ENCODE measurements at regions not wholly inside any gene's neighbourhood (a gene's known extent, or its start where the extent isn't known, plus 50 kb on each side); places are given as distances from the start of the nearest gene placed in this dataset.

GRCh38 chr9:75599126-75599525, 291.3 kb upstream of the PCSK5 start:
- H3K27me3 ChIP-seq (ENCODE audit: control insufficient read depth, insufficient read depth, low read length), result no peaks in the 10 kb centered on the region
- DNase-seq (ENCODE audit: low read depth, low spot score), result no peak
- H3K4me3 ChIP-seq (ENCODE audit: low read depth, low read length), result no peak overlapping the region
- no peak overlapping the region for H3K27ac ChIP-seq (ENCODE audit: low read depth, low read length)
- ChIA-PET CTCF (no interaction called here), POLR2A (no interaction called here)
- no peak for TF ChIP-seq CTCF (IDR thresholded peaks at IDR 0.05; ENCODE audit: low read depth, low read length)
- H3K9me3 ChIP-seq (ENCODE audit: control insufficient read depth, insufficient read depth, low read length), result peaks cover 2% of the 10 kb centered on the region; the same call in 1 of the 2 replicates

- H3K4me3 ChIP-seq (ENCODE audit: low read depth, low read length), result no peak overlapping the region
- H3K9me3 ChIP-seq (ENCODE audit: control insufficient read depth, insufficient read depth, low read length), result peaks cover 4% of the 10 kb centered on the region; the same call in 1 of the 2 replicates
- TF ChIP-seq CTCF (IDR thresholded peaks at IDR 0.05; ENCODE audit: low read depth, low read length), result no peak
- no peak overlapping the region for H3K27ac ChIP-seq (ENCODE audit: low read depth, low read length)
- no peak for DNase-seq (ENCODE audit: low read depth, low spot score)
- POLR2A ChIA-PET, result no interaction called here
- H3K27me3 ChIP-seq (ENCODE audit: control insufficient read depth, insufficient read depth, low read length), result no peaks in the 10 kb centered on the region
- CTCF ChIA-PET, result no interaction called here
Measured at GRCh38 chr9:75601280-75601679, 289.2 kb upstream of the PCSK5 start.

GRCh38 chr9:75602060-75602459, 288.4 kb upstream of the PCSK5 start:
- no peak for DNase-seq (ENCODE audit: low read depth, low spot score)
- Histone ChIP-seq H3K4me3 (ENCODE audit: low read depth, low read length) (no peak overlapping the region), H3K27ac (ENCODE audit: low read depth, low read length) (no peak overlapping the region), H3K9me3 (ENCODE audit: control insufficient read depth, insufficient read depth, low read length) (peaks cover 6% of the 10 kb centered on the region; the same call in 1 of the 2 replicates), H3K27me3 (ENCODE audit: control insufficient read depth, insufficient read depth, low read length) (no peaks in the 10 kb centered on the region)
- TF ChIP-seq CTCF (IDR thresholded peaks at IDR 0.05; ENCODE audit: low read depth, low read length), result no peak
- ChIA-PET CTCF (no interaction called here), POLR2A (no interaction called here)

- no peak for DNase-seq (ENCODE audit: low read depth, low spot score)
- Histone ChIP-seq H3K27me3 (ENCODE audit: control insufficient read depth, insufficient read depth, low read length) (no peaks in the 10 kb centered on the region), H3K9me3 (ENCODE audit: control insufficient read depth, insufficient read depth, low read length) (peaks cover 6% of the 10 kb centered on the region), H3K27ac (ENCODE audit: low read depth, low read length) (no peak overlapping the region), H3K4me3 (ENCODE audit: low read depth, low read length) (no peak overlapping the region)
- TF ChIP-seq CTCF (IDR thresholded peaks at IDR 0.05; ENCODE audit: low read depth, low read length), result no peak
- POLR2A ChIA-PET, result no interaction called here
- CTCF ChIA-PET, result no interaction called here
Measured at GRCh38 chr9:75604661-75605060, 285.8 kb upstream of the PCSK5 start.

GRCh38 chr9:75607521-75607920, 283.0 kb upstream of the PCSK5 start:
- TF ChIP-seq CTCF (IDR thresholded peaks at IDR 0.05; ENCODE audit: low read depth, low read length), result no peak
- H3K9me3 ChIP-seq (ENCODE audit: control insufficient read depth, insufficient read depth, low read length), result peaks cover 11% of the 10 kb centered on the region
- no peak overlapping the region for H3K27ac ChIP-seq (ENCODE audit: low read depth, low read length)
- ChIA-PET POLR2A (no interaction called here), CTCF (no interaction called here)
- DNase-seq (ENCODE audit: low read depth, low spot score), result no peak
- H3K27me3 ChIP-seq (ENCODE audit: control insufficient read depth, insufficient read depth, low read length), result no peaks in the 10 kb centered on the region
- no peak overlapping the region for H3K4me3 ChIP-seq (ENCODE audit: low read depth, low read length)

Data from AG04450 (cell line).